ENCODE measurements at regions not wholly inside any gene's neighbourhood (a gene's known extent, or its start where the extent isn't known, plus 50 kb on each side); places are given as distances from the start of the nearest gene placed in this dataset.

DNA sequence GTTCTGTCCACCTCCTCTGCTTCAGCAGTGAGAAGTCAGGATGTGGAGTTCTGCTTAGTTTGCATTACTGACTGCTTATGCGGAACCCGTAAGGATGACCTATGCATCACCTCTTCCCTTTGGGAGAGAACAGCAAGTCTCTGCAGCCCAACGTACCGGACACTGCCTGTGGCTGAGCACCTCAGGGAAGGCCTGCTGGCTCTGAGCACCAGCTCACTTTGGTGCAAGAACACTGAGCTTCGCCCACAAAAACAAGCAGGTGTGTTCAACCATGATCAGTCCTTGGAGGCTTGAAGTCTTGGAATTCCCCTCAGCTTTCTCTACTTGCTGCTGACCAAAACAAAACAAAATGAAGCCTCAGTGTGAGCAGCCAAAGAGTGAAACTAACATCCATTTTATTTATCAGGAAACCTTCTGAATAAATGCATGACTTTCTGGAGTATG, 52.7 kb upstream of the NCK2 start:
- no peaks in the 10 kb centered on the region for H3K4me1 ChIP-seq
- H3K9me3 ChIP-seq, result no peaks in the 10 kb centered on the region
- TF ChIP-seq, protein P1, sequence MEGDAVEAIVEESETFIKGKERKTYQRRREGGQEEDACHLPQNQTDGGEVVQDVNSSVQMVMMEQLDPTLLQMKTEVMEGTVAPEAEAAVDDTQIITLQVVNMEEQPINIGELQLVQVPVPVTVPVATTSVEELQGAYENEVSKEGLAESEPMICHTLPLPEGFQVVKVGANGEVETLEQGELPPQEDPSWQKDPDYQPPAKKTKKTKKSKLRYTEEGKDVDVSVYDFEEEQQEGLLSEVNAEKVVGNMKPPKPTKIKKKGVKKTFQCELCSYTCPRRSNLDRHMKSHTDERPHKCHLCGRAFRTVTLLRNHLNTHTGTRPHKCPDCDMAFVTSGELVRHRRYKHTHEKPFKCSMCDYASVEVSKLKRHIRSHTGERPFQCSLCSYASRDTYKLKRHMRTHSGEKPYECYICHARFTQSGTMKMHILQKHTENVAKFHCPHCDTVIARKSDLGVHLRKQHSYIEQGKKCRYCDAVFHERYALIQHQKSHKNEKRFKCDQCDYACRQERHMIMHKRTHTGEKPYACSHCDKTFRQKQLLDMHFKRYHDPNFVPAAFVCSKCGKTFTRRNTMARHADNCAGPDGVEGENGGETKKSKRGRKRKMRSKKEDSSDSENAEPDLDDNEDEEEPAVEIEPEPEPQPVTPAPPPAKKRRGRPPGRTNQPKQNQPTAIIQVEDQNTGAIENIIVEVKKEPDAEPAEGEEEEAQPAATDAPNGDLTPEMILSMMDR (IDR thresholded peaks at IDR 0.05), result no peak
- TF ChIP-seq POLR2AphosphoS5 (IDR thresholded peaks at IDR 0.05) (no peak), POLR2A (IDR thresholded peaks at IDR 0.05) (no peak), EP300 (IDR thresholded peaks at IDR 0.05) (no peak)
- no peak overlapping the region for H3K4me3 ChIP-seq
- 76% methylated on average over 3 of the region's 5 CpGs for WGBS
- H3K36me3 ChIP-seq, result no peaks in the 10 kb centered on the region
- no peak overlapping the region for H3K27ac ChIP-seq
- no peak for DNase-seq (ENCODE audit: low spot score in 2 of 2)
- no peaks in the 10 kb centered on the region for H3K27me3 ChIP-seq

GRCh38 chr2:105690566-105690965, 54.1 kb upstream of the NCK2 start:
- no peaks in the 10 kb centered on the region for H3K9me3 ChIP-seq
- no peaks in the 10 kb centered on the region for H3K27me3 ChIP-seq
- H3K36me3 ChIP-seq, result no peaks in the 10 kb centered on the region
- DNase-seq (ENCODE audit: low spot score in 2 of 2), result no peak
- no peaks in the 10 kb centered on the region for H3K4me1 ChIP-seq
- no peak for TF ChIP-seq POLR2AphosphoS5 (IDR thresholded peaks at IDR 0.05)
- no peak for TF ChIP-seq EP300 (IDR thresholded peaks at IDR 0.05)
- TF ChIP-seq POLR2A (IDR thresholded peaks at IDR 0.05), result no peak
- TF ChIP-seq, protein P1 (IDR thresholded peaks at IDR 0.05), result no peak
- H3K4me3 ChIP-seq, result no peak overlapping the region
- 92% methylated on average over 4 of the region's 4 CpGs for WGBS
- H3K27ac ChIP-seq, result no peak overlapping the region

DNA sequence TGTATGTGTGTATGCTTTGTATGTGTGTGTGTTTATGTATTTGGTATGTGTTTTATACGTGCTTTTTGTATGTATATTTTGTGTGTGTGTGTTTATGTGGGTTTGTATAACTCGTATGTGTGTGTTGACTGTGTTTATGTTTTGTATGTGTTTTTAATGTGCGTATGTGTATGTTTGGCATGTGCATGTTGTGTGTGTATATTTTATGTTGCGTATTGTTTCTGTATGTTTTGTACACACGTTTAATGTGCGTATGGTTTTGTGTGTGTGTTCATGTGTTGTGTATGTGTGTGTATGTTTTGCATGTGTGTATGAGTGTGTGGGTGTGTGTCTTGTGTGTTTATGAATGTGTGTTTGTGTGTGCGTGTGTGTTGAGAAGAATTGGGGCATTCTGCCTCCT, 55.2 kb upstream of the NCK2 start:
- H3K4me3 ChIP-seq, result no peak overlapping the region
- DNase-seq (ENCODE audit: low spot score in 2 of 2), result no peak
- TF ChIP-seq, protein P1 (IDR thresholded peaks at IDR 0.05), result no peak
- TF ChIP-seq POLR2AphosphoS5 (IDR thresholded peaks at IDR 0.05), result no peak
- TF ChIP-seq POLR2A (IDR thresholded peaks at IDR 0.05), result no peak
- TF ChIP-seq EP300 (IDR thresholded peaks at IDR 0.05), result no peak
- H3K4me1 ChIP-seq, result no peaks in the 10 kb centered on the region
- H3K27ac ChIP-seq, result no peak overlapping the region
- 79% methylated on average over 7 of the region's 7 CpGs for WGBS
- H3K27me3 ChIP-seq, result no peaks in the 10 kb centered on the region
- no peaks in the 10 kb centered on the region for H3K36me3 ChIP-seq
- no peaks in the 10 kb centered on the region for H3K9me3 ChIP-seq

DNA sequence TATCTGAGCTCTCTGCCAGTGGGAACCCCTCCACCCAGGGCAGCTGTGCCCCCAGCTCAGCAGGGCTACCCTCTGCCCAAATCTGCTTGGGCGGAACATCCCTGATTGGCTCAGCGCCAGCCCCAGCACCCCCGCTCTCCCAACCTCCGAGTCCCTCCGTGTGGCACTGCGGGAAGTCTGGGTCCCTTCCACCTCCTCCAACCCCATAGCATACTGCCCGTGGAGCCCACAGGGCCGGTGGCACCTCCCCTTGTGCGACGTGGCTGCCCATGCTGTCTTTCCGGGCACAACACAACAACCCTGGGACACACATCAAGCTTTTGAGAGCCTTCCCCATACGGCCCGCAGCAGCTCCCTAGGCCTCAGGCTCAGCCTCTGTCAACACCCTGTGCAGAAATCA, 55.8 kb upstream of the NCK2 start:
- no peak for DNase-seq (ENCODE audit: low spot score in 2 of 2)
- H3K4me3 ChIP-seq, result no peak overlapping the region
- no peaks in the 10 kb centered on the region for H3K27me3 ChIP-seq
- TF ChIP-seq EP300 (IDR thresholded peaks at IDR 0.05), result no peak
- TF ChIP-seq, protein P1 (IDR thresholded peaks at IDR 0.05), result no peak
- TF ChIP-seq POLR2A (IDR thresholded peaks at IDR 0.05), result no peak
- no peak for TF ChIP-seq POLR2AphosphoS5 (IDR thresholded peaks at IDR 0.05)
- 88% methylated on average over 9 of the region's 13 CpGs for WGBS
- no peaks in the 10 kb centered on the region for H3K36me3 ChIP-seq
- H3K9me3 ChIP-seq, result no peaks in the 10 kb centered on the region
- no peak overlapping the region for H3K27ac ChIP-seq
- no peaks in the 10 kb centered on the region for H3K4me1 ChIP-seq

GRCh38 chr2:105686588-105686987, 58.1 kb upstream of the NCK2 start:
- H3K9me3 ChIP-seq, result no peaks in the 10 kb centered on the region
- no peaks in the 10 kb centered on the region for H3K4me1 ChIP-seq
- H3K4me3 ChIP-seq, result no peak overlapping the region
- WGBS, result 72% methylated on average over 5 of the region's 5 CpGs
- no peak for DNase-seq (ENCODE audit: low spot score in 2 of 2)
- H3K27ac ChIP-seq, result no peak overlapping the region
- no peaks in the 10 kb centered on the region for H3K27me3 ChIP-seq
- no peaks in the 10 kb centered on the region for H3K36me3 ChIP-seq
- TF ChIP-seq POLR2AphosphoS5 (IDR thresholded peaks at IDR 0.05) (no peak), POLR2A (IDR thresholded peaks at IDR 0.05) (no peak), EP300 (IDR thresholded peaks at IDR 0.05) (no peak)

GRCh38 chr2:105683011-105683492, 61.7 kb upstream of the NCK2 start:
- no peak overlapping the region for H3K4me3 ChIP-seq

More at GRCh38 chr2:105683011-105683492, 61.7 kb upstream of the NCK2 start:
- H3K9me3 ChIP-seq, result no peaks in the 10 kb centered on the region
- H3K36me3 ChIP-seq, result no peaks in the 10 kb centered on the region
- no peak overlapping the region for H3K27ac ChIP-seq
- no peak for DNase-seq (ENCODE audit: low spot score in 2 of 2)
- H3K4me1 ChIP-seq, result no peaks in the 10 kb centered on the region
- TF ChIP-seq EP300 (IDR thresholded peaks at IDR 0.05) (no peak), POLR2A (IDR thresholded peaks at IDR 0.05) (no peak), POLR2AphosphoS5 (IDR thresholded peaks at IDR 0.05) (no peak)
- TF ChIP-seq, protein P1 (IDR thresholded peaks at IDR 0.05), result no peak
- peaks cover 4% of the 10 kb centered on the region for H3K27me3 ChIP-seq
